Uterus (tissue), 2 donors: ENCODE measurements at regions not wholly inside any gene's neighbourhood (a gene's known extent, or its start where the extent isn't known, plus 50 kb on each side); places are given as distances from the start of the nearest gene placed in this dataset.
"Not testable (repeated sequence)": the region's sequence is repeated elsewhere in the genome, so short reads cannot be mapped to it uniquely, and the experiment has no call there.

Experiments
- POLR2A ChIP-seq, 2 donors: fragments of 450-650 bp; IDR thresholded peaks; one replicate each; pipeline ENCODE4 v1.6.1; 2016; ENCODE audit warnings: antibody characterized with exemption in 2 of 2, mild to moderate bottlenecking in 1 of 2, moderate library complexity in 1 of 2
- TF ChIP-seq, protein P1 (sequence below), 4 experiments: fragments of 200-600 bp in 2 of 4; fragments of 450-650 bp in 2 of 4; sonication (generic) in 2 of 4; IDR thresholded peaks; one replicate each; pipeline ENCODE4 v1.5.1; 2016 to 2019; ENCODE audit warnings: antibody characterized with exemption in 4 of 4, mild to moderate bottlenecking in 2 of 4, moderate library complexity in 1 of 4

GRCh38 chr22:27607750-27608149 is 193.8 kb downstream of the MN1 start:
- TF ChIP-seq, protein P1, sequence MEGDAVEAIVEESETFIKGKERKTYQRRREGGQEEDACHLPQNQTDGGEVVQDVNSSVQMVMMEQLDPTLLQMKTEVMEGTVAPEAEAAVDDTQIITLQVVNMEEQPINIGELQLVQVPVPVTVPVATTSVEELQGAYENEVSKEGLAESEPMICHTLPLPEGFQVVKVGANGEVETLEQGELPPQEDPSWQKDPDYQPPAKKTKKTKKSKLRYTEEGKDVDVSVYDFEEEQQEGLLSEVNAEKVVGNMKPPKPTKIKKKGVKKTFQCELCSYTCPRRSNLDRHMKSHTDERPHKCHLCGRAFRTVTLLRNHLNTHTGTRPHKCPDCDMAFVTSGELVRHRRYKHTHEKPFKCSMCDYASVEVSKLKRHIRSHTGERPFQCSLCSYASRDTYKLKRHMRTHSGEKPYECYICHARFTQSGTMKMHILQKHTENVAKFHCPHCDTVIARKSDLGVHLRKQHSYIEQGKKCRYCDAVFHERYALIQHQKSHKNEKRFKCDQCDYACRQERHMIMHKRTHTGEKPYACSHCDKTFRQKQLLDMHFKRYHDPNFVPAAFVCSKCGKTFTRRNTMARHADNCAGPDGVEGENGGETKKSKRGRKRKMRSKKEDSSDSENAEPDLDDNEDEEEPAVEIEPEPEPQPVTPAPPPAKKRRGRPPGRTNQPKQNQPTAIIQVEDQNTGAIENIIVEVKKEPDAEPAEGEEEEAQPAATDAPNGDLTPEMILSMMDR (IDR thresholded peaks at IDR 0.05) = not testable (repeated sequence)
- TF ChIP-seq POLR2A (IDR thresholded peaks at IDR 0.05) = not testable (repeated sequence)
